ES-I3 (cell line): ENCODE measurements at regions not wholly inside any gene's neighbourhood (a gene's known extent, or its start where the extent isn't known, plus 50 kb on each side); places are given as distances from the start of the nearest gene placed in this dataset.

Experiments
- H3K36me3 ChIP-seq: 2 replicates; pipeline ENCODE4 v1.6.1; 2013; ENCODE audit warnings: mild to moderate bottlenecking, low read length, control low read depth, moderate library complexity; ENCODE audit not compliant: insufficient read depth
- H3K4me1 ChIP-seq: 2 replicates; pipeline ENCODE4 v1.6.1; 2013; ENCODE audit warnings: mild to moderate bottlenecking, control low read depth, low read length; ENCODE audit not compliant: insufficient read depth
- H3K9ac ChIP-seq: 2 replicates; pipeline ENCODE4 v1.6.1; 2013; ENCODE audit warnings: low read depth, mild to moderate bottlenecking, low read length, moderate library complexity
- H3K9me3 ChIP-seq: 2 replicates; pipeline ENCODE4 v1.6.1; 2013; ENCODE audit warnings: mild to moderate bottlenecking, low read length, moderate library complexity; ENCODE audit not compliant: control insufficient read depth, insufficient read depth

- H3K9me3 ChIP-seq = no peaks in the 10 kb centered on the region
- H3K36me3 ChIP-seq = no peaks in the 10 kb centered on the region
- 0 out of 2 replicates have a peak, but pooled peaks cover 4% of the 10 kb centered on the region for H3K4me1 ChIP-seq
- no peak overlapping the region for H3K9ac ChIP-seq
These were observed 159.5 kb upstream of the FTMT start for GRCh38 chr5:121692158-121692557.

- Histone ChIP-seq H3K36me3 (no peaks in the 10 kb centered on the region), H3K4me1 (0 out of 2 replicates have a peak, but pooled peaks cover 4% of the 10 kb centered on the region), H3K9ac (no peak overlapping the region), H3K9me3 (no peaks in the 10 kb centered on the region)
These were observed 157.8 kb upstream of the FTMT start for GRCh38 chr5:121693864-121694263.

GRCh38 chr5:121695307-121695706 is 156.4 kb upstream of the FTMT start:
- Histone ChIP-seq H3K36me3 (no peaks in the 10 kb centered on the region), H3K4me1 (0 out of 2 replicates have a peak, but pooled peaks cover 4% of the 10 kb centered on the region), H3K9ac (no peak overlapping the region), H3K9me3 (no peaks in the 10 kb centered on the region)

- Histone ChIP-seq H3K36me3 (no peaks in the 10 kb centered on the region), H3K9ac (no peak overlapping the region), H3K9me3 (no peaks in the 10 kb centered on the region), H3K4me1 (no peaks in the 10 kb centered on the region)
These were observed 153.0 kb upstream of the FTMT start for GRCh38 chr5:121698690-121699089.

GRCh38 chr5:121701731-121702130 is 150.0 kb upstream of the FTMT start:
- Histone ChIP-seq H3K4me1 (no peaks in the 10 kb centered on the region), H3K36me3 (no peaks in the 10 kb centered on the region), H3K9me3 (no peaks in the 10 kb centered on the region), H3K9ac (no peak overlapping the region)

- Histone ChIP-seq H3K9ac (no peak overlapping the region), H3K36me3 (no peaks in the 10 kb centered on the region), H3K9me3 (no peaks in the 10 kb centered on the region), H3K4me1 (no peaks in the 10 kb centered on the region)
These were observed 149.0 kb upstream of the FTMT start for GRCh38 chr5:121702682-121703081.

- Histone ChIP-seq H3K36me3 (no peaks in the 10 kb centered on the region), H3K4me1 (no peaks in the 10 kb centered on the region), H3K9me3 (no peaks in the 10 kb centered on the region), H3K9ac (no peak overlapping the region)
These were observed 147.4 kb upstream of the FTMT start for GRCh38 chr5:121704291-121704690.

- Histone ChIP-seq H3K4me1 (no peaks in the 10 kb centered on the region), H3K9ac (no peak overlapping the region)
These were observed 145.0 kb upstream of the FTMT start for GRCh38 chr5:121706686-121707085.

GRCh38 chr5:121707178-121707577 is 144.5 kb upstream of the FTMT start:
- Histone ChIP-seq H3K9ac (no peak overlapping the region), H3K9me3 (no peaks in the 10 kb centered on the region), H3K36me3 (no peaks in the 10 kb centered on the region), H3K4me1 (no peaks in the 10 kb centered on the region)

More at GRCh38 chr5:121706686-121707085, 145.0 kb upstream of the FTMT start:
- H3K36me3 ChIP-seq = no peaks in the 10 kb centered on the region
- no peaks in the 10 kb centered on the region for H3K9me3 ChIP-seq

GRCh38 chr5:121711416-121711815 is 140.3 kb upstream of the FTMT start:
- Histone ChIP-seq H3K4me1 (no peaks in the 10 kb centered on the region), H3K9ac (no peak overlapping the region), H3K36me3 (no peaks in the 10 kb centered on the region), H3K9me3 (no peaks in the 10 kb centered on the region)

GRCh38 chr5:121719255-121719654 is 132.4 kb upstream of the FTMT start:
- Histone ChIP-seq H3K9ac (no peak overlapping the region), H3K36me3 (no peaks in the 10 kb centered on the region), H3K9me3 (no peaks in the 10 kb centered on the region), H3K4me1 (no peaks in the 10 kb centered on the region)

- no peak overlapping the region for H3K9ac ChIP-seq
- H3K36me3 ChIP-seq = no peaks in the 10 kb centered on the region
- no peaks in the 10 kb centered on the region for H3K4me1 ChIP-seq
- no peaks in the 10 kb centered on the region; the same call in 1 of the 2 replicates for H3K9me3 ChIP-seq
These were observed 126.2 kb upstream of the FTMT start for GRCh38 chr5:121725450-121725849.

- Histone ChIP-seq H3K4me1 (no peaks in the 10 kb centered on the region), H3K9me3 (no peaks in the 10 kb centered on the region; the same call in 1 of the 2 replicates), H3K9ac (no peak overlapping the region), H3K36me3 (no peaks in the 10 kb centered on the region)
These were observed 124.7 kb upstream of the FTMT start for GRCh38 chr5:121726991-121727390.

GRCh38 chr5:121731377-121731776 is 120.3 kb upstream of the FTMT start:
- no peaks in the 10 kb centered on the region for H3K36me3 ChIP-seq
- no peaks in the 10 kb centered on the region; the same call in 1 of the 2 replicates for H3K9me3 ChIP-seq
- no peak overlapping the region for H3K9ac ChIP-seq
- H3K4me1 ChIP-seq = no peaks in the 10 kb centered on the region; the same call in 1 of the 2 replicates

- Histone ChIP-seq H3K9ac (no peak overlapping the region), H3K9me3 (no peaks in the 10 kb centered on the region), H3K4me1 (no peaks in the 10 kb centered on the region; the same call in 1 of the 2 replicates), H3K36me3 (no peaks in the 10 kb centered on the region)
These were observed 116.1 kb upstream of the FTMT start for GRCh38 chr5:121735618-121736017.

GRCh38 chr5:121737120-121737519 is 114.6 kb upstream of the FTMT start:
- Histone ChIP-seq H3K9me3 (no peaks in the 10 kb centered on the region), H3K4me1 (no peaks in the 10 kb centered on the region; the same call in 1 of the 2 replicates), H3K36me3 (no peaks in the 10 kb centered on the region), H3K9ac (no peak overlapping the region)
